ENCODE measurements at regions not wholly inside any gene's neighbourhood (a gene's known extent, or its start where the extent isn't known, plus 50 kb on each side); places are given as distances from the start of the nearest gene placed in this dataset.

- intact Hi-C loops (cut with DNase I, micrococcal nuclease): no loop called here
- Histone ChIP-seq H3K4me3 (no peak overlapping the region), H3K4me1 (ENCODE audit: low read depth) (no peaks in the 10 kb centered on the region), H3K9me3 (peaks cover 35% of the 10 kb centered on the region), H3K36me3 (ENCODE audit: low read depth) (no peaks in the 10 kb centered on the region)
- ATAC-seq (no peak), DNase-seq (no peak)
- TF ChIP-seq, protein P1, sequence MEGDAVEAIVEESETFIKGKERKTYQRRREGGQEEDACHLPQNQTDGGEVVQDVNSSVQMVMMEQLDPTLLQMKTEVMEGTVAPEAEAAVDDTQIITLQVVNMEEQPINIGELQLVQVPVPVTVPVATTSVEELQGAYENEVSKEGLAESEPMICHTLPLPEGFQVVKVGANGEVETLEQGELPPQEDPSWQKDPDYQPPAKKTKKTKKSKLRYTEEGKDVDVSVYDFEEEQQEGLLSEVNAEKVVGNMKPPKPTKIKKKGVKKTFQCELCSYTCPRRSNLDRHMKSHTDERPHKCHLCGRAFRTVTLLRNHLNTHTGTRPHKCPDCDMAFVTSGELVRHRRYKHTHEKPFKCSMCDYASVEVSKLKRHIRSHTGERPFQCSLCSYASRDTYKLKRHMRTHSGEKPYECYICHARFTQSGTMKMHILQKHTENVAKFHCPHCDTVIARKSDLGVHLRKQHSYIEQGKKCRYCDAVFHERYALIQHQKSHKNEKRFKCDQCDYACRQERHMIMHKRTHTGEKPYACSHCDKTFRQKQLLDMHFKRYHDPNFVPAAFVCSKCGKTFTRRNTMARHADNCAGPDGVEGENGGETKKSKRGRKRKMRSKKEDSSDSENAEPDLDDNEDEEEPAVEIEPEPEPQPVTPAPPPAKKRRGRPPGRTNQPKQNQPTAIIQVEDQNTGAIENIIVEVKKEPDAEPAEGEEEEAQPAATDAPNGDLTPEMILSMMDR (IDR thresholded peaks at IDR 0.05): no peak
Observed at GRCh38 chr18:55934821-55935220, 346.8 kb upstream of the TCF4 start.

DNA sequence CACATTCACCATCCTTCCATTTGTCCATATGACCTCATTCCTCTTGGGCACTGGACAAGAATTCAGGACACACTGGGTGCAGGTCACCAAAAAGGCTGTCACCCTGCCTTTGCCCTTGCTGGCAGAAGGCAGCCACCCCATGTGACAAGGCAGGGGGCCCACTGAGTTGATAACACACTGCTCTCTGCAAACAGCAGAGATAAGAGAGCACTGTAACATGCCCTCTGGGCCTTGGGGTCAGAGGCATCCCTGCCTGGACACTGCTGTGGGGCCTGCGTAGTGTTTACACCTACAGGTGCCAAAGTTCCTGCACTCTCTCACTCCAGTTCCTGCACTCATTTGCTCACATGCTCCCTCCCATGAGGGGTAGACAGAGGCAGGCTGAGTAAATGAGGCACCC lies 344.7 kb upstream of the TCF4 start:
- no peak for DNase-seq
- TF ChIP-seq, protein P1 (IDR thresholded peaks at IDR 0.05): no peak

GRCh38 chr18:55927831-55928230 lies 339.8 kb upstream of the TCF4 start:
- DNase-seq (no peak), ATAC-seq (no peak)
- Histone ChIP-seq H3K4me3 (no peak overlapping the region), H3K4me1 (ENCODE audit: low read depth) (no peaks in the 10 kb centered on the region), H3K9me3 (peaks cover 23% of the 10 kb centered on the region), H3K36me3 (ENCODE audit: low read depth) (no peaks in the 10 kb centered on the region)
- TF ChIP-seq, protein P1 (IDR thresholded peaks at IDR 0.05): no peak
- intact Hi-C loops (cut with DNase I, micrococcal nuclease): no loop called here

More for the DNA sequence above, 344.7 kb upstream of the TCF4 start:
- Histone ChIP-seq H3K9me3 (peaks cover 30% of the 10 kb centered on the region), H3K4me1 (ENCODE audit: low read depth) (no peaks in the 10 kb centered on the region), H3K36me3 (ENCODE audit: low read depth) (no peaks in the 10 kb centered on the region), H3K4me3 (no peak overlapping the region)
- ATAC-seq: no peak
- intact Hi-C loops (cut with DNase I, micrococcal nuclease): no loop called here

- peaks cover 30% of the 10 kb centered on the region for H3K9me3 ChIP-seq
- TF ChIP-seq, protein P1 (IDR thresholded peaks at IDR 0.05): no peak
- DNase-seq (no peak), ATAC-seq (no peak)
- no peaks in the 10 kb centered on the region for H3K36me3 ChIP-seq (ENCODE audit: low read depth)
- H3K4me3 ChIP-seq: no peak overlapping the region
- no peaks in the 10 kb centered on the region for H3K4me1 ChIP-seq (ENCODE audit: low read depth)
- intact Hi-C loops (cut with DNase I, micrococcal nuclease): no loop called here
Observed at GRCh38 chr18:55925772-55926171, 337.8 kb upstream of the TCF4 start.

- TF ChIP-seq, protein P1 (IDR thresholded peaks at IDR 0.05): no peak
- Histone ChIP-seq H3K36me3 (ENCODE audit: low read depth) (no peaks in the 10 kb centered on the region), H3K9me3 (peaks cover 19% of the 10 kb centered on the region), H3K4me1 (ENCODE audit: low read depth) (no peaks in the 10 kb centered on the region), H3K4me3 (no peak overlapping the region)
- no peak for ATAC-seq
- intact Hi-C loops (cut with DNase I, micrococcal nuclease): no loop called here
- DNase-seq: no peak
Observed at GRCh38 chr18:55920063-55920462, 332.1 kb upstream of the TCF4 start.

DNA sequence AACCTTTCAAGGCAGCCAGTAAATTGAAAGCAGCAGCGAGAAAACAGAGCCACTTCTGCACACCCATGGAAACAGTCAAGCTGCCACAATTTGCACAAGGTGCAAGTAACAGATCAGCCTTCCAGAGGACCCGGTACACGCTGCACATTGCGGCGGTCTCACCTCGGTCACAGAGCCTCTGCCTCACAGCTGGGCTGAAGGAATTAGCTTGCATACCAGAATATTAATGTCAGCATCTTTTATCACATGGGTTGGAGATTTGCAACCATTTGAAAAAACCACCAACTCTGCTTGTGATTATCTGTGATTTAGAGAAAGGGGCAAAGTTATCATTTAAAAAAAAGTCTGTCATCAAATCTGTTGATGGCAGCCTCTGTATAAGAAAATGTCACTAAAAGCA lies 330.5 kb upstream of the TCF4 start:
- TF ChIP-seq, protein P1 (IDR thresholded peaks at IDR 0.05): no peak
- DNase-seq (no peak), ATAC-seq (no peak)
- peaks cover 26% of the 10 kb centered on the region for H3K9me3 ChIP-seq
- intact Hi-C loops (cut with DNase I, micrococcal nuclease): no loop called here
- H3K4me1 ChIP-seq (ENCODE audit: low read depth): no peaks in the 10 kb centered on the region
- no peaks in the 10 kb centered on the region for H3K36me3 ChIP-seq (ENCODE audit: low read depth)
- no peak overlapping the region for H3K4me3 ChIP-seq

All from mucosa of descending colon (tissue), 3 donors.